BJ (cell line): ENCODE measurements at regions not wholly inside any gene's neighbourhood (a gene's known extent, or its start where the extent isn't known, plus 50 kb on each side); places are given as distances from the start of the nearest gene placed in this dataset.

Experiments used
- CTCF ChIA-PET: fragments of 350-600 bp; formaldehyde crosslinking; extraction: SDS; loops from one replicate; lab custom pipeline; 2021; ENCODE audit warnings: antibody characterized with exemption, inconsistent platforms; lab: Yijun Ruan, JAX
- POLR2A ChIA-PET: fragments of 300-600 bp; sonication (Branson Sonifier 250); formaldehyde crosslinking; extraction: SDS; loops from one replicate; lab custom pipeline; 2021; ENCODE audit warnings: antibody characterized with exemption; lab: Charles Lee
- DNase-seq: peaks from one replicate; pipeline ENCODE4 v3.0.0-alpha.2; 2011; ENCODE audit warnings: low read depth
- H3K27me3 ChIP-seq: 2 replicates; pipeline ENCODE4 v1.6.0; 2011; ENCODE audit warnings: low read length; ENCODE audit not compliant: control insufficient read depth, insufficient read depth
- H3K36me3 ChIP-seq: 2 replicates; pipeline ENCODE4 v1.5.1; 2011; ENCODE audit warnings: low read length; ENCODE audit not compliant: control insufficient read depth, insufficient read depth
- H3K4me3 ChIP-seq: 2 replicates; pipeline ENCODE4 v1.5.1; 2011; ENCODE audit warnings: low read depth, mild to moderate bottlenecking, control low read depth, low read length
- CTCF ChIP-seq: IDR thresholded peaks from 2 replicates; pipeline ENCODE4 v1.5.1; 2011; ENCODE audit warnings: low read depth, mild to moderate bottlenecking, control low read depth, inconsistent platforms, low read length, moderate library complexity; ENCODE audit not compliant: insufficient read depth

- TF ChIP-seq CTCF: no peak
- no peak for DNase-seq
- no peak overlapping the region for H3K4me3 ChIP-seq
- H3K36me3 ChIP-seq: no peaks in the 10 kb centered on the region
- CTCF ChIA-PET: no interaction called here
- POLR2A ChIA-PET: no interaction called here
- H3K27me3 ChIP-seq: no peaks in the 10 kb centered on the region
Observed at GRCh38 chr5:82655078-82655477, 376.9 kb upstream of the RPS23 start.

GRCh38 chr5:82649943-82650342 is 371.8 kb upstream of the RPS23 start:
- TF ChIP-seq CTCF: no peak
- no peaks in the 10 kb centered on the region for H3K36me3 ChIP-seq
- H3K27me3 ChIP-seq: no peaks in the 10 kb centered on the region
- ChIA-PET CTCF (interaction anchor here (1.8 kb wide), 1 partner anchor 8 kb away, joined by 8 read pairs; no protein-coding TSS in a partner anchor), POLR2A (no interaction called here)
- H3K4me3 ChIP-seq: no peak overlapping the region
- no peak for DNase-seq

- no peak for TF ChIP-seq CTCF
- CTCF ChIA-PET: no interaction called here
- POLR2A ChIA-PET: no interaction called here
- Histone ChIP-seq H3K27me3 (no peaks in the 10 kb centered on the region), H3K4me3 (no peak overlapping the region), H3K36me3 (no peaks in the 10 kb centered on the region)
- no peak for DNase-seq
Observed at GRCh38 chr5:82644766-82645165, 366.6 kb upstream of the RPS23 start.

- Histone ChIP-seq H3K36me3 (no peaks in the 10 kb centered on the region), H3K4me3 (no peak overlapping the region), H3K27me3 (no peaks in the 10 kb centered on the region)
- ChIA-PET POLR2A (no interaction called here), CTCF (no interaction called here)
- DNase-seq: no peak
- no peak for TF ChIP-seq CTCF
Observed at GRCh38 chr5:82644229-82644628, 366.1 kb upstream of the RPS23 start.

- no peak for TF ChIP-seq CTCF
- no peak overlapping the region for H3K4me3 ChIP-seq
- H3K27me3 ChIP-seq: no peaks in the 10 kb centered on the region
- no peaks in the 10 kb centered on the region for H3K36me3 ChIP-seq
- POLR2A ChIA-PET: no interaction called here
- CTCF ChIA-PET: interaction anchor here (1.2 to 2.3 kb wide), 9 partner anchors 8 to 921 kb away, joined by 3 to 14 read pairs (median 7); no protein-coding TSS in a partner anchor
- no peak for DNase-seq
Observed at GRCh38 chr5:82642313-82642712, 364.2 kb upstream of the RPS23 start.
